GM19328 (cell line): ENCODE measurements at regions not wholly inside any gene's neighbourhood (a gene's known extent, or its start where the extent isn't known, plus 50 kb on each side); places are given as distances from the start of the nearest gene placed in this dataset.
"Not testable (repeated sequence)": the region's sequence is repeated elsewhere in the genome, so short reads cannot be mapped to it uniquely, and the experiment has no call there.

Experiments used
- ATAC-seq: cut with Tn5 transposase; IDR thresholded peaks from one replicate; pipeline ENCODE4 v1.9.1; 2021; ENCODE audit warnings: mild to moderate bottlenecking, moderate library complexity; ENCODE audit not compliant: unreplicated experiment

- no peak for ATAC-seq
Measured at GRCh38 chr4:111115881-111116280, 493.0 kb upstream of the PITX2 start.

GRCh38 chr4:111120191-111120590 is 497.3 kb upstream of the PITX2 start:
- ATAC-seq, result no peak

GRCh38 chr4:111126340-111126739 is 503.5 kb upstream of the PITX2 start:
- no peak for ATAC-seq

GRCh38 chr4:111127841-111128240 is 505.0 kb upstream of the PITX2 start:
- no peak for ATAC-seq

GRCh38 chr4:111128327-111128726 is 505.4 kb upstream of the PITX2 start:
- no peak for ATAC-seq

GRCh38 chr4:111136438-111136837 is 513.6 kb upstream of the PITX2 start:
- ATAC-seq, result no peak

GRCh38 chr4:111136967-111137366 is 514.1 kb upstream of the PITX2 start:
- ATAC-seq, result no peak

GRCh38 chr4:111143510-111143909 is 520.6 kb upstream of the PITX2 start:
- ATAC-seq, result no peak

- ATAC-seq, result no peak
Measured at GRCh38 chr4:111154934-111155333, 532.1 kb upstream of the PITX2 start.

GRCh38 chr4:111164556-111164955 is 541.7 kb upstream of the PITX2 start:
- ATAC-seq, result not testable (repeated sequence)

GRCh38 chr4:111174331-111174730 is 551.5 kb upstream of the PITX2 start:
- ATAC-seq, result no peak

GRCh38 chr4:111178231-111178630 is 555.4 kb upstream of the PITX2 start:
- no peak for ATAC-seq

- no peak for ATAC-seq
Measured at GRCh38 chr4:111187108-111187507, 564.2 kb upstream of the PITX2 start.

GRCh38 chr4:111198446-111198845 is 575.6 kb upstream of the PITX2 start:
- ATAC-seq, result no peak

GRCh38 chr4:111204797-111205196 is 581.9 kb upstream of the PITX2 start:
- no peak for ATAC-seq

- no peak for ATAC-seq
Measured at GRCh38 chr4:111208970-111209369, 586.1 kb upstream of the PITX2 start.

- no peak for ATAC-seq
Measured at GRCh38 chr4:111209706-111210105, 586.8 kb upstream of the PITX2 start.

GRCh38 chr4:111210595-111210994 is 587.7 kb upstream of the PITX2 start:
- ATAC-seq, result no peak

GRCh38 chr4:111213531-111213930 is 590.7 kb upstream of the PITX2 start:
- no peak for ATAC-seq

- no peak for ATAC-seq
Measured at GRCh38 chr4:111214371-111214770, 591.5 kb upstream of the PITX2 start.

GRCh38 chr4:111215755-111216154 is 592.9 kb upstream of the PITX2 start:
- no peak for ATAC-seq

- ATAC-seq, result no peak
Measured at GRCh38 chr4:111216791-111217190, 593.9 kb upstream of the PITX2 start.

- ATAC-seq, result no peak
Measured at GRCh38 chr4:111221371-111221770, 598.5 kb upstream of the PITX2 start.

GRCh38 chr4:111228396-111228795 is 605.5 kb upstream of the PITX2 start:
- ATAC-seq, result no peak
